ENCODE measurements at regions not wholly inside any gene's neighbourhood (a gene's known extent, or its start where the extent isn't known, plus 50 kb on each side); places are given as distances from the start of the nearest gene placed in this dataset.

GRCh38 chrX:128931071-128931470 is 592.2 kb downstream of the SMARCA1 start:
- no peak for DNase-seq (ENCODE audit: low read depth)
- FAIRE-seq = no peak
- Histone ChIP-seq H3K27me3 (ENCODE audit: control insufficient read depth, insufficient read depth, low read length) (no peaks in the 10 kb centered on the region), H3K36me3 (ENCODE audit: control insufficient read depth, insufficient read depth, low read length) (no peaks in the 10 kb centered on the region), H3K4me3 (ENCODE audit: low read depth, low read length) (no peak overlapping the region)
- TF ChIP-seq CTCF (IDR thresholded peaks at IDR 0.05; ENCODE audit: insufficient read depth, low read length, severe bottlenecking) = no peak

GRCh38 chrX:128929271-128930057 is 593.8 kb downstream of the SMARCA1 start:
- no peak overlapping the region for H3K4me3 ChIP-seq (ENCODE audit: low read depth, low read length)
- H3K27me3 ChIP-seq (ENCODE audit: control insufficient read depth, insufficient read depth, low read length) = no peaks in the 10 kb centered on the region
- DNase-seq (ENCODE audit: low read depth) = no peak
- no peak for TF ChIP-seq CTCF (IDR thresholded peaks at IDR 0.05; ENCODE audit: insufficient read depth, low read length, severe bottlenecking)
- no peaks in the 10 kb centered on the region for H3K36me3 ChIP-seq (ENCODE audit: control insufficient read depth, insufficient read depth, low read length)
- FAIRE-seq = no peak

GRCh38 chrX:128928636-128929035 is 594.7 kb downstream of the SMARCA1 start:
- TF ChIP-seq CTCF (IDR thresholded peaks at IDR 0.05; ENCODE audit: insufficient read depth, low read length, severe bottlenecking) = no peak
- FAIRE-seq (no peak), DNase-seq (ENCODE audit: low read depth) (no peak)
- no peaks in the 10 kb centered on the region for H3K27me3 ChIP-seq (ENCODE audit: control insufficient read depth, insufficient read depth, low read length)
- H3K36me3 ChIP-seq (ENCODE audit: control insufficient read depth, insufficient read depth, low read length) = no peaks in the 10 kb centered on the region
- no peak overlapping the region for H3K4me3 ChIP-seq (ENCODE audit: low read depth, low read length)

- no peaks in the 10 kb centered on the region for H3K27me3 ChIP-seq (ENCODE audit: control insufficient read depth, insufficient read depth, low read length)
- H3K4me3 ChIP-seq (ENCODE audit: low read depth, low read length) = no peak overlapping the region
- FAIRE-seq (no peak), DNase-seq (ENCODE audit: low read depth) (no peak)
- no peak for TF ChIP-seq CTCF (IDR thresholded peaks at IDR 0.05; ENCODE audit: insufficient read depth, low read length, severe bottlenecking)
- no peaks in the 10 kb centered on the region for H3K36me3 ChIP-seq (ENCODE audit: control insufficient read depth, insufficient read depth, low read length)
These were observed 595.9 kb downstream of the SMARCA1 start for GRCh38 chrX:128927363-128927762.

- H3K36me3 ChIP-seq (ENCODE audit: control insufficient read depth, insufficient read depth, low read length) = no peaks in the 10 kb centered on the region
These were observed 616.5 kb downstream of the SMARCA1 start for GRCh38 chrX:128906753-128907152.

More at GRCh38 chrX:128906753-128907152, 616.5 kb downstream of the SMARCA1 start:
- no peak for DNase-seq (ENCODE audit: low read depth)
- H3K27me3 ChIP-seq (ENCODE audit: control insufficient read depth, insufficient read depth, low read length) = no peaks in the 10 kb centered on the region
- TF ChIP-seq CTCF (IDR thresholded peaks at IDR 0.05; ENCODE audit: insufficient read depth, low read length, severe bottlenecking) = no peak
- FAIRE-seq = no peak
- no peak overlapping the region for H3K4me3 ChIP-seq (ENCODE audit: low read depth, low read length)

Measured in bronchial epithelial cell (primary cell).